Liver (tissue), 8 donors: ENCODE measurements at regions not wholly inside any gene's neighbourhood (a gene's known extent, or its start where the extent isn't known, plus 50 kb on each side); places are given as distances from the start of the nearest gene placed in this dataset.
"Not testable (repeated sequence)": the region's sequence is repeated elsewhere in the genome, so short reads cannot be mapped to it uniquely, and the experiment has no call there.

Source experiments
- DNase-seq: peaks from one replicate; pipeline ENCODE4 v3.0.0-alpha.2; 2017; ENCODE audit warnings: low spot score
- H3K27ac ChIP-seq, 2 donors: one replicate each; pipeline ENCODE4 v1.7.0; 2013; ENCODE audit warnings: inconsistent platforms in 2 of 2, low read length in 2 of 2, control low read depth in 1 of 2, low read depth in 1 of 2, mild to moderate bottlenecking in 1 of 2
- H3K27me3 ChIP-seq, 4 donors: one replicate each; pipeline versions ENCODE4 v1.6.1 to v1.7.0; 2013; ENCODE audit warnings: low read length in 3 of 4, inconsistent platforms in 1 of 4, mild to moderate bottlenecking in 1 of 4, moderate library complexity in 1 of 4; ENCODE audit not compliant: control insufficient read depth in 4 of 4, insufficient read depth in 4 of 4
- H3K36me3 ChIP-seq, 4 donors: one replicate each; pipeline versions ENCODE4 v1.6.1 to v1.7.0; 2013; ENCODE audit warnings: low read length in 3 of 4, mild to moderate bottlenecking in 3 of 4, low read depth in 1 of 4, moderate library complexity in 1 of 4; ENCODE audit not compliant: control insufficient read depth in 4 of 4, insufficient read depth in 3 of 4
- H3K4me1 ChIP-seq, 4 donors: one replicate each; pipeline versions ENCODE4 v1.6.1 to v1.7.0; 2013; ENCODE audit warnings: low read length in 3 of 4, mild to moderate bottlenecking in 3 of 4, moderate library complexity in 1 of 4; ENCODE audit not compliant: control insufficient read depth in 4 of 4, insufficient read depth in 4 of 4
- H3K4me3 ChIP-seq, 3 donors: one replicate each; pipeline versions ENCODE4 v1.6.1 to v1.7.0; 2013; ENCODE audit warnings: low read length in 3 of 3, control low read depth in 1 of 3, low read depth in 1 of 3, mild to moderate bottlenecking in 1 of 3
- H3K9ac ChIP-seq, 2 donors: one replicate each; pipeline ENCODE4 v1.7.0; 2013; ENCODE audit warnings: low read length in 2 of 2, mild to moderate bottlenecking in 2 of 2, moderate library complexity in 2 of 2, control low read depth in 1 of 2, low read depth in 1 of 2
- H3K9me3 ChIP-seq, 4 donors: one replicate each; pipeline versions ENCODE4 v1.6.1 to v1.7.0; 2013; ENCODE audit warnings: low read length in 3 of 4; ENCODE audit not compliant: control insufficient read depth in 4 of 4
- RXRA ChIP-seq, 2 donors: IDR thresholded peaks; 2 replicates each; pipeline ENCODE4 v1.6.1; 2017 to 2018; ENCODE audit warnings: antibody characterized with exemption in 2 of 2, mild to moderate bottlenecking in 1 of 2
- SP1 ChIP-seq: IDR thresholded peaks from 2 replicates; pipeline ENCODE4 v1.6.1; 2018; ENCODE audit warnings: antibody characterized with exemption, mild to moderate bottlenecking
- WGBS: extraction: QIAGEN DNeasy Blood & Tissue Kit; methylation state at CpG from one replicate; pipeline ENCODE4 v1.1.7; 2013; 5-methylcytosine and 5-hydroxymethylcytosine counted together
- TF ChIP-seq, protein P1 (sequence below): IDR thresholded peaks from 2 replicates; pipeline ENCODE4 v1.6.1; 2016; ENCODE audit warnings: antibody characterized with exemption
- TF ChIP-seq, protein P2 (sequence below): fragments of 150-350 bp; IDR thresholded peaks from 2 replicates; pipeline ENCODE4 v1.5.1; 2017; ENCODE audit warnings: improper control_type of control experiment, low read depth, low read length; ENCODE audit not compliant: missing input control
- donor health status: healthy.
- donor health status: healthy.
- donor health status: healthy.
- donor health status: healthy.
- donor health status: healthy.

DNA sequence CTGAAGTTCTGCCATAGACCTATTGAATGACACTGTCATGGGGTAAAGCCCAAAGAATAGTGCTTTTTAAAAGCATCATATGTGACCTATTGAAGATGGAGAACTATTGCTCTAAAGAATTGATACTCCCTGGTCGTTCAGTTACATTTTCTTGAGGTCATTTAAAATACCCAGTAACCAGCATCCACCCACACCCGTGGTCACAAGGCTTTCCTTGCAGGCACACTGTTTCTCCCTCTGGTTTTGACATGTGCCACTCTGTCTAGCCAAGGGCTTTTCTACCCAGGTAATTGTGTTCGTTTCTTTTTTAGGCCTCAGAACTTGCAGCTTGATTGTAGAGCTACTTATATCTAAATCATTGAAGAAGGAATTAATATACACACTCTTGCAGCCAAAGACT lies 68.3 kb upstream of the LYZL2 start:
- TF ChIP-seq, protein P1, sequence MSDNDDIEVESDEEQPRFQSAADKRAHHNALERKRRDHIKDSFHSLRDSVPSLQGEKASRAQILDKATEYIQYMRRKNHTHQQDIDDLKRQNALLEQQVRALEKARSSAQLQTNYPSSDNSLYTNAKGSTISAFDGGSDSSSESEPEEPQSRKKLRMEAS: no peak
- no peak for TF ChIP-seq SP1
- TF ChIP-seq, protein P2, sequence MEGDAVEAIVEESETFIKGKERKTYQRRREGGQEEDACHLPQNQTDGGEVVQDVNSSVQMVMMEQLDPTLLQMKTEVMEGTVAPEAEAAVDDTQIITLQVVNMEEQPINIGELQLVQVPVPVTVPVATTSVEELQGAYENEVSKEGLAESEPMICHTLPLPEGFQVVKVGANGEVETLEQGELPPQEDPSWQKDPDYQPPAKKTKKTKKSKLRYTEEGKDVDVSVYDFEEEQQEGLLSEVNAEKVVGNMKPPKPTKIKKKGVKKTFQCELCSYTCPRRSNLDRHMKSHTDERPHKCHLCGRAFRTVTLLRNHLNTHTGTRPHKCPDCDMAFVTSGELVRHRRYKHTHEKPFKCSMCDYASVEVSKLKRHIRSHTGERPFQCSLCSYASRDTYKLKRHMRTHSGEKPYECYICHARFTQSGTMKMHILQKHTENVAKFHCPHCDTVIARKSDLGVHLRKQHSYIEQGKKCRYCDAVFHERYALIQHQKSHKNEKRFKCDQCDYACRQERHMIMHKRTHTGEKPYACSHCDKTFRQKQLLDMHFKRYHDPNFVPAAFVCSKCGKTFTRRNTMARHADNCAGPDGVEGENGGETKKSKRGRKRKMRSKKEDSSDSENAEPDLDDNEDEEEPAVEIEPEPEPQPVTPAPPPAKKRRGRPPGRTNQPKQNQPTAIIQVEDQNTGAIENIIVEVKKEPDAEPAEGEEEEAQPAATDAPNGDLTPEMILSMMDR: no peak
- TF ChIP-seq RXRA (IDR thresholded peaks at IDR 0.05): no peak

DNA sequence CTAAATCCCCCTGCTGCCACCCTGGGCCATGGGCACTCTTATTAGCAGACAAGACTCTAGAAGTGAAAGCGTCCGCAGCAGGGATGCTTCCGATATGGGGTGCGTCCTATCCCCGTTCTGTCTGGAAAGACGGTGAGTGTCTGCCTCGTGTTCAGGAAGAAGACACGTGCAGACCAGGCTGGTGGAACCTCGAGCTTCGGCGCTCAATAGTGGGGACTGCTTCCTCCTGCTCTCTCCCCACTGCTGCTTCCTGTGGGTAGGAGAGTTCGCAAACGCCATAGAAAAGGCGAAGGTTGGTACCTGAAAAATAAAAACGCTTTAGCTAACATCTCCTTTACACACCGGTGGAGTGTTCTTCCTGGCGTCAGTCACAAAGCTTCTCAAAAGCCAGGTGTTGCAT lies 67.7 kb upstream of the LYZL2 start:
- not testable (repeated sequence) for H3K9me3 ChIP-seq, H3K27ac ChIP-seq, DNase-seq, H3K9ac ChIP-seq, H3K27me3 ChIP-seq, H3K4me3 ChIP-seq, H3K4me1 ChIP-seq, H3K36me3 ChIP-seq
- WGBS: 65% methylated on average over 17 of the region's 17 CpGs

More for the DNA sequence above, 68.3 kb upstream of the LYZL2 start:
- Histone ChIP-seq H3K9ac (no peak overlapping the region), H3K4me3 (no peak overlapping the region), H3K4me1 (no peaks in the 10 kb centered on the region), H3K36me3 (no peaks in the 10 kb centered on the region), H3K27me3 (no peaks in the 10 kb centered on the region), H3K9me3 (no peaks in the 10 kb centered on the region), H3K27ac (no peak overlapping the region)
- DNase-seq: no peak
- 67% methylated on average over 3 of the region's 3 CpGs for WGBS

DNA sequence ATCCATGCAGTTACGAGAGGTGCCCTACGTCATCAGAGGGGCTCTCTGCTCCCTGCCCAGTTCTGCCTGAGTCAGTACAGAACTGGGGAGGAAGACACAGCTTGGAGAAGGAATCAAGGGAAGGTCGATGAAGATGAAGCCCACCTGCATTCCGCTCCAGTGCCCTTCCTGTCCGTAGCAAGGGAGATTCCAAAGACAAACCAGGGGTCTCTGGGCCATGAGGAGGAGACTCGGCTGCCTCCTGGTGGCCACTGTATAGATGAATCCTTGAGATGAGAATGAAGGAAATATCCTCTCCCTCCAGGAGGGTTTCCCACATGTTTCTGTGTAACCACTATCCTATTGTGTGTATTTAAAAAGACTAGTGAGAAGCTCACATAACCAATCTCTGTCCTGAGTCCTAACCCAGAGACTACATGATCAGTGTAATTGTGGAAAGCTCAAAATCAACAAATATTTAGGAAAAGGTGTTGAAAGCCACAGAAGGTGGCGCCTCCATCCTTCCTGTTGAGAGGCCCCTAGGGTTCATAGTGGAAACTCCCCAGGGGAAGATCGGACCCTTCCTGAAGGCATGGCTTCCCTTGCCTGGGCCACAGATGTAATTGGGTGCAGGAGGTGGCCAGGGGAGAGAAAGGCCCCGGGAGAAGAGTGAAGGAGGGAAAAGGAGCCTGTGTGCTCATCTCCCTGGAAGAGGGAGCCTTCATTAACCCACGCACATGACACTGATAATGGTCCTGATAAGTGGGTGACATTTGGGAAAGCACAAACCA lies 67.0 kb upstream of the LYZL2 start:
- not testable (repeated sequence) for H3K27ac ChIP-seq, H3K4me3 ChIP-seq, DNase-seq, H3K9ac ChIP-seq, H3K4me1 ChIP-seq, H3K36me3 ChIP-seq, H3K9me3 ChIP-seq, H3K27me3 ChIP-seq
- 72% methylated on average over 10 of the region's 10 CpGs for WGBS

DNA sequence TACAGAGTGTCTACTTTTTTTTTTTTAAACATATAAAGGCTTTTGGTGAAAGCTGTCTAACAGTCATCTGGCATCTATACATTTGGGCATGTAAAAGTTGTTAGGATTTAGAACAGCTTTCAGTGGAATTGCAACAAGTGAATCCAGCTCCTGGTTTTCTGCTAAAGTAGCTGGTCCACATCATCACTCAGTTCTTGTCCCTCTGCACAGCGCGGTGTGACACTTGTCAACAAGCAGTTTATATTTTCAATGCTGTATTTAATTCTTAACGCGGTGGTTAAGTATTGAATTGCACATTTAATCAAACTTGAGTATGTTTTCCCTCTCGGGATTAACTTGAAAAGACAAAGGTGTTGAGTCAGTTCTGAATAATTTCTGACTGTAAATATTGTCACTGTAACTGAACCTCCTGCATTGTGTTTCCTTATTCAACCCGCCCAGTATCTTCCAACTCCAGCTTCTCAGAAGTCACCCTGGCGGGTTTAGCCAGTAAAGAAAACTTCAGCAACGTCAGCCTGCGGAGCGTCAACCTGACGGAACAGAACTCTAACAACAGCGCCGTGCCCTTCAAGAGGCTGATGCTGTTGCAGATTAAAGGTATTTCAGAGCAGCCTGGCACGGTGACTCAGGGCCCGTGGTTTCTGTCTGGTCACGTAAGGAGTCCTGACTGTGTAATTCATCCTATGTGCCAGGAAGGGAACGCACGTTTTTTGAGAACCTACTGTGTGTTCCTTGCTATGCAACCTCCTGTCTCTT lies 66.1 kb upstream of the LYZL2 start:
- H3K27me3 ChIP-seq, H3K36me3 ChIP-seq, H3K27ac ChIP-seq, H3K4me3 ChIP-seq, H3K9me3 ChIP-seq, DNase-seq, H3K9ac ChIP-seq, H3K4me1 ChIP-seq: not testable (repeated sequence)
- WGBS: 79% methylated on average over 18 of the region's 18 CpGs
